Vagina (tissue), 2 donors: ENCODE measurements at regions not wholly inside any gene's neighbourhood (a gene's known extent, or its start where the extent isn't known, plus 50 kb on each side); places are given as distances from the start of the nearest gene placed in this dataset.

Source experiments
- DNase-seq, 2 donors: peaks; one replicate each; pipeline ENCODE4 v3.0.0-alpha.2; 2017; ENCODE audit errors: extremely low spot score in 2 of 2
- H3K27ac ChIP-seq: fragments of 200-600 bp; sonication (generic); one replicate; pipeline ENCODE4 v1.5.1; 2019
- H3K27me3 ChIP-seq: fragments of 200-600 bp; sonication (generic); one replicate; pipeline ENCODE4 v1.5.1; 2019
- H3K36me3 ChIP-seq, 2 donors: fragments of 200-600 bp; sonication (generic); one replicate each; pipeline ENCODE4 v1.5.1; 2017 to 2019
- H3K4me1 ChIP-seq: fragments of 200-600 bp; sonication (generic); one replicate; pipeline ENCODE4 v1.5.1; 2019
- H3K4me3 ChIP-seq, 2 donors: fragments of 200-600 bp; sonication (generic); 1 replicate in 1 of 2; 2 replicates in 1 of 2; pipeline ENCODE4 v1.5.1; 2016 to 2019
- H3K9me3 ChIP-seq: fragments of 200-600 bp; sonication (generic); one replicate; pipeline ENCODE4 v1.5.1; 2019
- POLR2A ChIP-seq, 2 donors: fragments of 450-650 bp; IDR thresholded peaks; one replicate each; pipeline ENCODE4 v1.6.1; 2017; ENCODE audit warnings: antibody characterized with exemption in 2 of 2, mild to moderate bottlenecking in 2 of 2, moderate library complexity in 2 of 2
- POLR2AphosphoS5 ChIP-seq, 2 donors: sonication (generic); formaldehyde crosslinking; IDR thresholded peaks; one replicate each; pipeline ENCODE4 v1.9.0; 2017; ENCODE audit warnings: antibody characterized with exemption in 2 of 2, mild to moderate bottlenecking in 2 of 2, low read depth in 1 of 2; ENCODE audit not compliant: insufficient read depth in 1 of 2
- intact Hi-C: fragments of 100-400 bp; cut with DNase I; formaldehyde crosslinking; loops from one replicate; pipeline ENCODE4 v1.15.1; 2023
- TF ChIP-seq, protein P1 (sequence below), 3 experiments: fragments of 450-650 bp in 2 of 3; fragments of 200-600 bp in 1 of 3; sonication (generic) in 1 of 3; IDR thresholded peaks; one replicate each; pipeline ENCODE4 v1.5.1; 2017 to 2019; ENCODE audit warnings: antibody characterized with exemption in 3 of 3, mild to moderate bottlenecking in 2 of 3, moderate library complexity in 2 of 3

DNA sequence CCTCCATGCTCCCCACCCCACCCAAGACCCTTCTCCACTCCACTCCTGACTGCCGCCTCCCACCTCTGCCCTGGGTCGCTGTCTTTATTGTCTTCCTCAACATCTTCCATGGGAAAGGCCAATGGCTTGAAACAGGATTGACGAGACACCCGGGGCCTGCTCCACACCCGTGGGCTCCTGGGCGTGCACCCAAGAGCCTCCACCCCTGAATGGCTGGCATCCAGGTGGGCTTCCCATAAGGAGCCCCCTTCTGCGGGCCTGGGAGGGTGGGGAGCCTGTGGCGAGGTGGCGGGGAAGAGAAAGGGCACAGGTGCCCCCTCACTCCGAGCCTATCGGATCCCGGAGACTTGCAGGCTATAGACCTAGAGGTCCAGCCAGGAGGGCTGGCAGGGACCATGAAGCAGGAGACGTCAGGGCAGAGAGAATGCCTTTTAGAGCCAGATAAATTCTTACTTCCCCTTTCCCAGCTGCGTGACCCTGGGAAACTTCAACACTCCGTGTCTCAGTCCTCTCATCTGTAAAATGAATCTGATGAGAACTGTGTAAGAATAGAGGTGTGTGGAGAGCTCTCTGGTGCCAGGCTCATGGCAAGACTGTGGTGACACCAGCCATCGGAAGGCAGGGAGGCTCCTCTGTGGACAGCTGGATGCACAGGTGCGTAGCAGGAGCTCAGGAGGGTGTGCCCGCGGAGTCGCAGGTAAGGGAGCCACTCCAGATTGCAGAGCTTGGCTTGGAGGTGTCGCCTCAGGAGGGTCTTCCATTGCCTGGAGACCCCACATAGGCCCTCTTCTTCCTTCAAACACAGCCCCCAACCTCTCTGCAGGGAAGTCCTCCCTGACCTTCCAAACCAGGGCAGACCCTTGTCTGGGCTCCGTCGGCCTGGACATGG, 53.9 kb downstream of the SMIM38 start:
- Histone ChIP-seq H3K27me3 (no peaks in the 10 kb centered on the region), H3K9me3 (no peaks in the 10 kb centered on the region), H3K4me3 (no peak overlapping the region), H3K4me1 (no peaks in the 10 kb centered on the region), H3K27ac (no peak overlapping the region), H3K36me3 (no peaks in the 10 kb centered on the region)
- TF ChIP-seq POLR2A (IDR thresholded peaks at IDR 0.05) (no peak), POLR2AphosphoS5 (IDR thresholded peaks at IDR 0.05; ENCODE audit: insufficient read depth in 1 of 2, low read depth in 1 of 2) (no peak)
- TF ChIP-seq, protein P1, sequence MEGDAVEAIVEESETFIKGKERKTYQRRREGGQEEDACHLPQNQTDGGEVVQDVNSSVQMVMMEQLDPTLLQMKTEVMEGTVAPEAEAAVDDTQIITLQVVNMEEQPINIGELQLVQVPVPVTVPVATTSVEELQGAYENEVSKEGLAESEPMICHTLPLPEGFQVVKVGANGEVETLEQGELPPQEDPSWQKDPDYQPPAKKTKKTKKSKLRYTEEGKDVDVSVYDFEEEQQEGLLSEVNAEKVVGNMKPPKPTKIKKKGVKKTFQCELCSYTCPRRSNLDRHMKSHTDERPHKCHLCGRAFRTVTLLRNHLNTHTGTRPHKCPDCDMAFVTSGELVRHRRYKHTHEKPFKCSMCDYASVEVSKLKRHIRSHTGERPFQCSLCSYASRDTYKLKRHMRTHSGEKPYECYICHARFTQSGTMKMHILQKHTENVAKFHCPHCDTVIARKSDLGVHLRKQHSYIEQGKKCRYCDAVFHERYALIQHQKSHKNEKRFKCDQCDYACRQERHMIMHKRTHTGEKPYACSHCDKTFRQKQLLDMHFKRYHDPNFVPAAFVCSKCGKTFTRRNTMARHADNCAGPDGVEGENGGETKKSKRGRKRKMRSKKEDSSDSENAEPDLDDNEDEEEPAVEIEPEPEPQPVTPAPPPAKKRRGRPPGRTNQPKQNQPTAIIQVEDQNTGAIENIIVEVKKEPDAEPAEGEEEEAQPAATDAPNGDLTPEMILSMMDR (IDR thresholded peaks at IDR 0.05), result no peak
- intact Hi-C loops, result no loop called here
- no peak for DNase-seq

- no peaks in the 10 kb centered on the region for H3K4me1 ChIP-seq
- no peak for DNase-seq
- intact Hi-C loops, result no loop called here
- no peak overlapping the region for H3K4me3 ChIP-seq
- no peaks in the 10 kb centered on the region for H3K36me3 ChIP-seq
- H3K27ac ChIP-seq, result no peak overlapping the region
- H3K27me3 ChIP-seq, result no peaks in the 10 kb centered on the region
- TF ChIP-seq POLR2A (IDR thresholded peaks at IDR 0.05), result no peak
- TF ChIP-seq, protein P1 (IDR thresholded peaks at IDR 0.05), result no peak
- no peaks in the 10 kb centered on the region for H3K9me3 ChIP-seq
These were observed 54.7 kb downstream of the SMIM38 start for GRCh38 chr11:69210310-69211035.

DNA sequence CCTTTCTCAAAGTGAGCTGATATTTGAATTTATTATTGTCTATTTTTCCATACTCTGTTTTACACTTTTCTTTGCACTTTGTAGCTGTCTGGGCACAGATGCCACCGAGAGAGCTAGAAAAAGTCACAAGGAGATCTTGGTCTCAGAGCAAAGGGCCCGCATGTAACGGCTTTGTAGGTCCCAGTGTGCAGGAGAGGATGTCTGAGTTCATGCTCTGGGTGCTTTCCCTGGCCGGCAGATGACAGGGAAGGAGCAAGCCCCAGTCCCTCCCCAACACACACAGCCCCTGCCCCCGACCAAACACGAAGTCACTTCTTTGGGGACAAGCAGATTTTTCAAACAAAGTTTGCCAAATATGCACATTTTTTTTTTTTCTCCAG, 55.8 kb downstream of the SMIM38 start:
- no peaks in the 10 kb centered on the region for H3K27me3 ChIP-seq
- TF ChIP-seq POLR2AphosphoS5 (IDR thresholded peaks at IDR 0.05; ENCODE audit: insufficient read depth in 1 of 2, low read depth in 1 of 2), result no peak
- TF ChIP-seq, protein P1 (IDR thresholded peaks at IDR 0.05), result no peak
- TF ChIP-seq POLR2A (IDR thresholded peaks at IDR 0.05), result no peak
- H3K4me3 ChIP-seq, result no peak overlapping the region
- no peaks in the 10 kb centered on the region for H3K36me3 ChIP-seq
- intact Hi-C loops, result no loop called here
- no peaks in the 10 kb centered on the region for H3K4me1 ChIP-seq
- no peak overlapping the region for H3K27ac ChIP-seq
- no peaks in the 10 kb centered on the region for H3K9me3 ChIP-seq
- DNase-seq, result no peak

DNA sequence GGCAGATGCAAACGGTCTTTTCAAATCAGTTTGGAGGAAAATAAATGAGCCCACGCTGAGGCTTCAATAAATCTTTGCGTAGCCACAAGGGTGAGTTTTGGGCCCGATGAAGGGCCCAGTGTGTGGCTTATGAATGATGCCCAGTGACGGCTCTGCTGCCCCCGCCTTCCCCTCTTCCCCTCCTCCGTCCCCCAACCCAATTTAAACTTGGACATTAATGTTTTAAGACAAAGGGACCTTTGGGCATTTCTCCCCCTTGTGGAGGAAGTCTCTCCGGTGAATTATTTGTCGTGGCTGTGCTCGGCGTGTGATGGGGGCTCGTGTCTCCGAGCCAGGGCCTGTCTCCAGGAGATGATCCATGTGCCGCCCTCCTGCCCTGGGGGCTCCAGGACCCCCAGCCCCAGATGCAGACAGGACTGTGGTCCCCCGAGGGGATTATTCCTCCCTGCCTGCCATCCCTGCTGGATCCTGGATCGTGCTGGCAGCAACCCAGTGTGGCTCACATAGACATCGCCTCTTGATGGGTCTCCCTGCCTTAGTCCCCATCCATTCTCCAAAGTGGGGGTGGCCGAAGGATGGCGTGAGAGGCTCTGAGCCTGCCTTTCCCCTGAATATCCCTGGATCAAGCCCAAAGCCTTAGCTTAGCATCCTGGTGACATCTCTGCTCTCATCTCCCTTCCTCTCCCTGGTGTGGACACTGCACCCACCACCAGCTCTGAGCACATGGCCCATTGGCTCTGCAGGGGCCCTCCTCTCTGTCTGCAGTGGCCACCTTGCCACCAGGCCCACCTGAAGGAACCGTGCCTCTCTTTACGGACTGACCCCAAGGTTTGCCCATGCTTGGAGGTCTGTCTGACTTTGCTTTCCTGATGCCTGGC, 56.4 kb downstream of the SMIM38 start:
- no peak for TF ChIP-seq POLR2A (IDR thresholded peaks at IDR 0.05)
- no peak for TF ChIP-seq POLR2AphosphoS5 (IDR thresholded peaks at IDR 0.05; ENCODE audit: insufficient read depth in 1 of 2, low read depth in 1 of 2)
- TF ChIP-seq, protein P1 (IDR thresholded peaks at IDR 0.05), result no peak
- Histone ChIP-seq H3K36me3 (no peaks in the 10 kb centered on the region), H3K4me1 (no peaks in the 10 kb centered on the region), H3K27me3 (no peaks in the 10 kb centered on the region), H3K4me3 (no peak overlapping the region), H3K9me3 (no peaks in the 10 kb centered on the region), H3K27ac (no peak overlapping the region)
- DNase-seq, result no peak
- intact Hi-C loops, result no loop called here
